Peyer's patch (tissue), 4 donors: ENCODE measurements at regions not wholly inside any gene's neighbourhood (a gene's known extent, or its start where the extent isn't known, plus 50 kb on each side); places are given as distances from the start of the nearest gene placed in this dataset.

ENCODE experiments used
- DNase-seq, 3 donors: peaks; one replicate each; pipeline ENCODE4 v3.0.0-alpha.2; 2017 to 2019
- H3K27ac ChIP-seq, 4 donors: fragments of 200-600 bp; sonication (generic); one replicate each; pipeline ENCODE4 v1.5.1; 2016 to 2019
- H3K27me3 ChIP-seq, 2 donors: fragments of 200-600 bp; sonication (generic); one replicate each; pipeline ENCODE4 v1.5.1; 2019
- H3K36me3 ChIP-seq, 3 donors: fragments of 200-600 bp; sonication (generic); one replicate each; pipeline ENCODE4 v1.5.1; 2016 to 2019
- H3K4me1 ChIP-seq, 4 donors: fragments of 200-600 bp; sonication (generic); one replicate each; pipeline ENCODE4 v1.5.1; 2016 to 2019
- H3K4me3 ChIP-seq, 4 donors: fragments of 200-600 bp; sonication (generic); 1 replicate in 3 of 4; 2 replicates in 1 of 4; pipeline ENCODE4 v1.5.1; 2016 to 2019; ENCODE audit warnings: mild to moderate bottlenecking in 1 of 4
- H3K9me3 ChIP-seq, 4 donors: fragments of 200-600 bp; sonication (generic); one replicate each; pipeline ENCODE4 v1.5.1; 2016 to 2019; ENCODE audit warnings: mild to moderate bottlenecking in 1 of 4
- POLR2A ChIP-seq, 2 donors: fragments of 450-650 bp; IDR thresholded peaks; one replicate each; pipeline ENCODE4 v1.5.1; 2017; ENCODE audit warnings: antibody characterized with exemption in 2 of 2, mild to moderate bottlenecking in 2 of 2, moderate library complexity in 2 of 2
- TF ChIP-seq, protein P1 (sequence below), 6 experiments: fragments of 450-650 bp in 4 of 6; fragments of 200-600 bp in 2 of 6; sonication (generic) in 1 of 6; IDR thresholded peaks; one replicate each; pipeline ENCODE4 v1.5.1; 2017 to 2019; ENCODE audit warnings: antibody characterized with exemption in 6 of 6, mild to moderate bottlenecking in 3 of 6, moderate library complexity in 1 of 6

DNA sequence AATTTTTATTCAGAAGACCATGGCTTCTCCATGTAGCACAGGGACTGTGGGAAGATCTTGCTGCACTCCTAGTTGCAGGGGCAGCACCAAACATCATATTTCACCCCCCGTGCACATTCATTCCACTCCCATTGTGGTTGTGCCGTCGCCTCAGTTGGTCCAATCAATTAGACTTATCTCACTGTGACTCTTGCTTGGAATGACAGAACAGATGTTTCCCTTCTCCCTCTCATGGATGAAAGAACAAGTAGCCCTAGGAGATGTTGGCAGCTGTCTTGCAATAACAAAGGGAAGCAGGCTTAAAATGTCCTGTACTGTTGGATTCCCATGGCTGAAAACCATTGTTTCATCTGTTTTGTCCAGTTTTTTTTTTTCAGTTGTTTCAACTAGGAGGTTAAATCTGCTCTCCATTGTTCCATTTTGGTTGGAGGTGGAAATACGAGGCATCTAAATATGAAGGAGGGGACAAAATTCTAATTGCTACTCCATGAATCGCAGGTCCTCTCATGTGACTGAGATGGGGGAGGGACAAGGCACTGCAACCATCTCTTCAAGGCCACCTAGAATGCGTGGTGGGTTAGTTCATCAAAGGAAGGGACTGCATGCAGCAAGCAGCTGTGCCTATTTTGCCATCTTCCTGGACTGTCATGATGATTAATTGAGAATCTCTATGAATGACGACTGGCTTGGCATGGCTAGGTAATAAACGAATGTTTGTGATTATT, 214.4 kb downstream of the NSG2 start:
- H3K4me1 ChIP-seq: no peaks in the 10 kb centered on the region
- no peak overlapping the region for H3K27ac ChIP-seq
- no peaks in the 10 kb centered on the region for H3K9me3 ChIP-seq
- H3K4me3 ChIP-seq: no peak overlapping the region
- H3K36me3 ChIP-seq: no peaks in the 10 kb centered on the region
- no peaks in the 10 kb centered on the region for H3K27me3 ChIP-seq
- no peak for DNase-seq
- no peak for TF ChIP-seq POLR2A (IDR thresholded peaks at IDR 0.05)
- TF ChIP-seq, protein P1, sequence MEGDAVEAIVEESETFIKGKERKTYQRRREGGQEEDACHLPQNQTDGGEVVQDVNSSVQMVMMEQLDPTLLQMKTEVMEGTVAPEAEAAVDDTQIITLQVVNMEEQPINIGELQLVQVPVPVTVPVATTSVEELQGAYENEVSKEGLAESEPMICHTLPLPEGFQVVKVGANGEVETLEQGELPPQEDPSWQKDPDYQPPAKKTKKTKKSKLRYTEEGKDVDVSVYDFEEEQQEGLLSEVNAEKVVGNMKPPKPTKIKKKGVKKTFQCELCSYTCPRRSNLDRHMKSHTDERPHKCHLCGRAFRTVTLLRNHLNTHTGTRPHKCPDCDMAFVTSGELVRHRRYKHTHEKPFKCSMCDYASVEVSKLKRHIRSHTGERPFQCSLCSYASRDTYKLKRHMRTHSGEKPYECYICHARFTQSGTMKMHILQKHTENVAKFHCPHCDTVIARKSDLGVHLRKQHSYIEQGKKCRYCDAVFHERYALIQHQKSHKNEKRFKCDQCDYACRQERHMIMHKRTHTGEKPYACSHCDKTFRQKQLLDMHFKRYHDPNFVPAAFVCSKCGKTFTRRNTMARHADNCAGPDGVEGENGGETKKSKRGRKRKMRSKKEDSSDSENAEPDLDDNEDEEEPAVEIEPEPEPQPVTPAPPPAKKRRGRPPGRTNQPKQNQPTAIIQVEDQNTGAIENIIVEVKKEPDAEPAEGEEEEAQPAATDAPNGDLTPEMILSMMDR (IDR thresholded peaks at IDR 0.05): no peak

DNA sequence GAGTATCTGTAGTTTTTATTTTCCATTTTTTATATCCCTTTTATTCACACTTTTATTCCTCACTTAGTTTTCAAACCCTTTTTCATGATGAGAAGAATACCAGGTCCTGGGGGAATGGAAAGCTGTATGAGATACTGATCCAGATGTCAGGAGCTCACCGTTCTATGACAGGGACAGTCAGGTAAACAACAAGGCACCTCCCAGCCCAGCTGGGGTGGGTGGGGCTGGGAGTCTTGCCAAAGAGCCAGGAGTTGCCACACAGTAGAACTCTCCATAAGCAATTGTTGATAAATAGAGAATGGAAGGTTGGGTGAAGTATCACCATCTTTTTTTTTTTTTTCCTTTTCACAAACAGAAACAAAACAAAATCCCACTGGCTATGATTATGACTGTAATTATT, 225.8 kb downstream of the NSG2 start:
- no peaks in the 10 kb centered on the region for H3K9me3 ChIP-seq
- no peaks in the 10 kb centered on the region for H3K27me3 ChIP-seq
- H3K27ac ChIP-seq: no peak overlapping the region
- DNase-seq: no peak
- no peaks in the 10 kb centered on the region for H3K36me3 ChIP-seq
- TF ChIP-seq, protein P1 (IDR thresholded peaks at IDR 0.05): no peak
- no peak for TF ChIP-seq POLR2A (IDR thresholded peaks at IDR 0.05)
- no peak overlapping the region for H3K4me3 ChIP-seq
- H3K4me1 ChIP-seq: no peaks in the 10 kb centered on the region

DNA sequence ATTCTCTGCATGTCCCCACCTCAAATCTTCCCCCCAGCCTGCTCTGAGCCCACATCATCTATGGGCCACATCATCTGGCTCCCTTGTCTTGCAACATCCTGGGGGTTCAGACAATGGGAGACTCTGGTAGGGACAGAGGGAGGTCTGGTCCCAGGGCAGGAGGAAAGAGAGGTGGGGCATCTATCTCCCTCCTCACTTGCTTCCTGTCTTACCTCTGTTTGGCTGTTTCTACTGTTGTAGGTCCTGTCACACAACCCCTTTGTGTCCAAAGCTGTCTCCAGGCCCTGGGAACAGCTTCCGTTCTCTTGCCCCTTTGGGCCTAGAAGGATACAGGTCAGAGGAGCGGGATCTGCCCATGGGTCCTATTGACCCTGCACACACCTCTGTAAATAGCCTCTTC, 227.2 kb downstream of the NSG2 start:
- Histone ChIP-seq H3K9me3 (no peaks in the 10 kb centered on the region), H3K27me3 (no peaks in the 10 kb centered on the region), H3K27ac (no peak overlapping the region), H3K36me3 (no peaks in the 10 kb centered on the region), H3K4me1 (no peaks in the 10 kb centered on the region), H3K4me3 (no peak overlapping the region)
- no peak for DNase-seq
- TF ChIP-seq POLR2A (IDR thresholded peaks at IDR 0.05): no peak
- TF ChIP-seq, protein P1 (IDR thresholded peaks at IDR 0.05): no peak

DNA sequence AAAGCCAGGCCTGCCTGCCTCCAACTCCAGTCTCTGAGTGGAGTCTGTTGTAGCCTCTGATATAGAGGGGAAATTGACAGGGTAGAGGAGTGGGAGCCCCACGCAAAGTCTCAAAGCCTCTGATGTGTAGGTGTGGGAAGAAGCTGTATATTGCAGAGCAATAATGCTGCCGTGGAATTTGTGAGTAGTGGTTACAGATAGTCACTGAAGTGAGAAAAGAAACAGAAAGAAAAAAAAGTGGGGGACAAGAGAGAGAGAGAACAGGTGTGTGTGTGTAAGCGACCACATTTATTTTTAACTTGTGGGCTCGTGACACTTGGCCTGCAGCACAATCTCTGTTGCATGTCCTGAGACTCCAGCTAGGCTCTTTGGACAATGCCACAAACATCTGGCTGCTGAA, 227.8 kb downstream of the NSG2 start:
- DNase-seq: no peak
- H3K36me3 ChIP-seq: no peaks in the 10 kb centered on the region
- H3K27ac ChIP-seq: no peak overlapping the region
- no peaks in the 10 kb centered on the region for H3K9me3 ChIP-seq
- no peaks in the 10 kb centered on the region for H3K4me1 ChIP-seq
- no peaks in the 10 kb centered on the region for H3K27me3 ChIP-seq
- TF ChIP-seq, protein P1 (IDR thresholded peaks at IDR 0.05): no peak
- no peak for TF ChIP-seq POLR2A (IDR thresholded peaks at IDR 0.05)
- no peak overlapping the region for H3K4me3 ChIP-seq

DNA sequence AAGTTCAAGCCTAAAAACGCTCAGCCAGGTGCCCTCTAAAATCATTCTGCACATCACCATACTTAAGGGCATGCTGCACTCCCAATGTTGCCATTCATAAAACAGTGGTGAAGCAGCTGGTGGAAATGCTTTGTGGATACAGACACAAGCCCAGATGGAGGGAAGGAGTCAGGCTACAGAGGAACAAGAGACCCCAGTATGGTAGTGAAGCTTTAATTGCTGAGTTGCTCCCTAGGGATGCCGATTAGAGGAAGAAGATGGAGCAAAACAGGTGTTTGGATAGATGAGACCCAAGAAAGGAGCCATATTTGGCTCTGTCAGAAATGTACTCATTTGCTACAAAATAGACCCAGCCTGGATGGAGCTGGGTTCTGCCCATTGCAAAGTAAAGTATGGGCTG, 230.5 kb downstream of the NSG2 start:
- H3K4me1 ChIP-seq: no peaks in the 10 kb centered on the region
- no peak overlapping the region for H3K4me3 ChIP-seq
- no peaks in the 10 kb centered on the region for H3K27me3 ChIP-seq
- no peak for TF ChIP-seq POLR2A (IDR thresholded peaks at IDR 0.05)
- TF ChIP-seq, protein P1 (IDR thresholded peaks at IDR 0.05): no peak
- H3K9me3 ChIP-seq: no peaks in the 10 kb centered on the region
- no peaks in the 10 kb centered on the region for H3K36me3 ChIP-seq
- DNase-seq: no peak
- no peak overlapping the region for H3K27ac ChIP-seq
